Peyer's patch (tissue), 4 donors: ENCODE measurements at regions not wholly inside any gene's neighbourhood (a gene's known extent, or its start where the extent isn't known, plus 50 kb on each side); places are given as distances from the start of the nearest gene placed in this dataset.

Experiments
- DNase-seq, 3 donors: peaks; one replicate each; pipeline ENCODE4 v3.0.0-alpha.2; 2017 to 2019
- H3K27ac ChIP-seq, 4 donors: fragments of 200-600 bp; sonication (generic); one replicate each; pipeline ENCODE4 v1.5.1; 2016 to 2019
- H3K27me3 ChIP-seq, 2 donors: fragments of 200-600 bp; sonication (generic); one replicate each; pipeline ENCODE4 v1.5.1; 2019
- H3K36me3 ChIP-seq, 3 donors: fragments of 200-600 bp; sonication (generic); one replicate each; pipeline ENCODE4 v1.5.1; 2016 to 2019
- H3K4me1 ChIP-seq, 4 donors: fragments of 200-600 bp; sonication (generic); one replicate each; pipeline ENCODE4 v1.5.1; 2016 to 2019
- H3K4me3 ChIP-seq, 4 donors: fragments of 200-600 bp; sonication (generic); 1 replicate in 3 of 4; 2 replicates in 1 of 4; pipeline ENCODE4 v1.5.1; 2016 to 2019; ENCODE audit warnings: mild to moderate bottlenecking in 1 of 4
- H3K9me3 ChIP-seq, 4 donors: fragments of 200-600 bp; sonication (generic); one replicate each; pipeline ENCODE4 v1.5.1; 2016 to 2019; ENCODE audit warnings: mild to moderate bottlenecking in 1 of 4
- POLR2A ChIP-seq, 2 donors: fragments of 450-650 bp; IDR thresholded peaks; one replicate each; pipeline ENCODE4 v1.5.1; 2017; ENCODE audit warnings: antibody characterized with exemption in 2 of 2, mild to moderate bottlenecking in 2 of 2, moderate library complexity in 2 of 2
- TF ChIP-seq, protein P1 (sequence below), 6 experiments: fragments of 450-650 bp in 4 of 6; fragments of 200-600 bp in 2 of 6; sonication (generic) in 1 of 6; IDR thresholded peaks; one replicate each; pipeline ENCODE4 v1.5.1; 2017 to 2019; ENCODE audit warnings: antibody characterized with exemption in 6 of 6, mild to moderate bottlenecking in 3 of 6, moderate library complexity in 1 of 6

DNA sequence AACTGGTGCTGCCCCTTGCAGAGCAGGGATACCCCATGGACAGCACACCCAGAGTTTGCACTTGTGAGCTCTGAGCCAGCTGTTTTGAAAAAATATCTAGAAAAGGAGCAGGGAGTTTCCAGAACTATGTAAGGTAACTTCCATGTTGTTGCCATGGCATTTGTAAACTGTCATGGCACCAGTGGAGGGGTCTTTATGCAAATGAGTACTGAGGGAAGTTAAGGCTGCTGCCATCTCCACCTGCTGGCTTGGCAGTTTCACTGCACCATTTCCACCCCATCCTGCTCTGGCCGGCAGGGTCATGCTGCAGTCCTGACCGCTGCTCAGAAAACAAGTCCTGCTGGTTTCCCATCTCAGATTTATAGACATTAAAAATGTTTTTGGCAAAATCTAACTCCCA is 52.3 kb upstream of the SNTG2 start:
- H3K4me1 ChIP-seq: no peaks in the 10 kb centered on the region
- no peaks in the 10 kb centered on the region for H3K9me3 ChIP-seq
- DNase-seq: no peak

DNA sequence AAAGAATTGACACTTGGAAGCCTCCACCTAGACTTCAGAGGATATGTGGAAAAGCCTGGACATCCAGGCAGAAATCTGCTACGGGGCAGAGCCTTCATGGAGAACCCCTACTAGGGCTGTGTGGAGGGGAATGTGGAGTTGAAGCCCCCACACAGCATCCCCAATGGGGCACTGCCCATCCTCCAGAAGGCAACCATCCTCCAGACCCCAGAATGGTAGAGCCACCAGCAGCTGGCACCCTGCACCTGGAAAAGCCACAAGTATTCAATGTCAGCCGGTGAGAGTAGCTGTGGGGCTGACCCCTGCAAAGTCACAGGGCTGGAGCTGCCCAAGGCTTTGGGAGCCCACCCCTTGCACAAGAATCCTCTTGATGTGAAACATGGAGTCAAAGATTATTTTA is 53.6 kb upstream of the SNTG2 start:
- DNase-seq: no peak
- no peaks in the 10 kb centered on the region for H3K36me3 ChIP-seq
- H3K27me3 ChIP-seq: no peaks in the 10 kb centered on the region
- H3K4me3 ChIP-seq: no peak overlapping the region
- no peak overlapping the region for H3K27ac ChIP-seq
- no peaks in the 10 kb centered on the region for H3K9me3 ChIP-seq
- TF ChIP-seq POLR2A (IDR thresholded peaks at IDR 0.05): no peak
- TF ChIP-seq, protein P1, sequence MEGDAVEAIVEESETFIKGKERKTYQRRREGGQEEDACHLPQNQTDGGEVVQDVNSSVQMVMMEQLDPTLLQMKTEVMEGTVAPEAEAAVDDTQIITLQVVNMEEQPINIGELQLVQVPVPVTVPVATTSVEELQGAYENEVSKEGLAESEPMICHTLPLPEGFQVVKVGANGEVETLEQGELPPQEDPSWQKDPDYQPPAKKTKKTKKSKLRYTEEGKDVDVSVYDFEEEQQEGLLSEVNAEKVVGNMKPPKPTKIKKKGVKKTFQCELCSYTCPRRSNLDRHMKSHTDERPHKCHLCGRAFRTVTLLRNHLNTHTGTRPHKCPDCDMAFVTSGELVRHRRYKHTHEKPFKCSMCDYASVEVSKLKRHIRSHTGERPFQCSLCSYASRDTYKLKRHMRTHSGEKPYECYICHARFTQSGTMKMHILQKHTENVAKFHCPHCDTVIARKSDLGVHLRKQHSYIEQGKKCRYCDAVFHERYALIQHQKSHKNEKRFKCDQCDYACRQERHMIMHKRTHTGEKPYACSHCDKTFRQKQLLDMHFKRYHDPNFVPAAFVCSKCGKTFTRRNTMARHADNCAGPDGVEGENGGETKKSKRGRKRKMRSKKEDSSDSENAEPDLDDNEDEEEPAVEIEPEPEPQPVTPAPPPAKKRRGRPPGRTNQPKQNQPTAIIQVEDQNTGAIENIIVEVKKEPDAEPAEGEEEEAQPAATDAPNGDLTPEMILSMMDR (IDR thresholded peaks at IDR 0.05): no peak
- H3K4me1 ChIP-seq: no peaks in the 10 kb centered on the region

More for the DNA sequence above, 52.3 kb upstream of the SNTG2 start:
- H3K27me3 ChIP-seq: no peaks in the 10 kb centered on the region
- TF ChIP-seq, protein P1 (IDR thresholded peaks at IDR 0.05): no peak
- TF ChIP-seq POLR2A (IDR thresholded peaks at IDR 0.05): no peak
- no peak overlapping the region for H3K4me3 ChIP-seq
- no peaks in the 10 kb centered on the region for H3K36me3 ChIP-seq
- no peak overlapping the region for H3K27ac ChIP-seq

DNA sequence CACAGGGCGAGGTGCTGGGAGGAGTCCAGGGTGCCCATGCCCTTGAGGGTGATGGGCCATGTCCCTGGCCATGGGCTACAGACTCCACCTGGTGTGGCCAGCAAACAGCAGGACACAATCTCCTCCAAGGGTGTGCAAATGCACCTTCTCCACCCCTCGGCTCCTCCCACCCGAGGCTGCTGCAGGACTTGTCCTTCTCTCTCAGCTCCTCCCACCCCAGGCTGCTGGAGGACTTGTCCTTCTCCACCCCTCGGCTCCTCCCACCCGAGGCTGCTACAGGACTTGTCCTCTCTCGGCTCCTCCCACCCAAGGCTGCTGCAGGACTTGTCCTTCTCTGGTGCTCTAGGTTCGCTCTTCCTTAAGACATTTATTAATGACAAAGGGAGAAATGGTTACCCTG is 57.3 kb upstream of the SNTG2 start:
- no peaks in the 10 kb centered on the region for H3K4me1 ChIP-seq
- H3K27ac ChIP-seq: no peak overlapping the region
- H3K36me3 ChIP-seq: no peaks in the 10 kb centered on the region
- no peaks in the 10 kb centered on the region for H3K9me3 ChIP-seq
- TF ChIP-seq, protein P1 (IDR thresholded peaks at IDR 0.05): no peak
- TF ChIP-seq POLR2A (IDR thresholded peaks at IDR 0.05): no peak
- H3K4me3 ChIP-seq: no peak overlapping the region
- no peaks in the 10 kb centered on the region for H3K27me3 ChIP-seq
- no peak for DNase-seq

DNA sequence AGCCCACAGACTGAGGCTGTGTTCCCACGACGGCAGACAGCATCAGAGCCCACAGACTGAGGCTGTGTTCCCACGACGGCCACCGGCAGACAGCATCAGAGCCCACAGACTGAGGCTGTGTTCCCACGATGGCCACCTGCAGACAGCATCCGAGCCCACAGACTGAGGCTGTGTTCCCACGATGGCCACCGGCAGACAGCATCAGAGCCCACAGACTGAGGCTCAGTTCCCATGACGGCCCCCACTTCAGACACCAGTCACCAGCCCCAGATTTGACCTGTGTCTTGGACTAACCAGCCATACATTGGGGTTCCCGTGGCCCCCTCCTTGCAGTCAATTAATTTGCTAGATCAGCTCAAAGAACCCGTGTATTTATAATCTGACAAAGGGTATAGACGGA is 57.8 kb upstream of the SNTG2 start:
- no peak overlapping the region for H3K27ac ChIP-seq
- H3K4me1 ChIP-seq: no peaks in the 10 kb centered on the region
- no peaks in the 10 kb centered on the region for H3K9me3 ChIP-seq
- DNase-seq: no peak
- TF ChIP-seq, protein P1 (IDR thresholded peaks at IDR 0.05): no peak
- no peak for TF ChIP-seq POLR2A (IDR thresholded peaks at IDR 0.05)
- H3K4me3 ChIP-seq: no peak overlapping the region
- no peaks in the 10 kb centered on the region for H3K36me3 ChIP-seq
- no peaks in the 10 kb centered on the region for H3K27me3 ChIP-seq

DNA sequence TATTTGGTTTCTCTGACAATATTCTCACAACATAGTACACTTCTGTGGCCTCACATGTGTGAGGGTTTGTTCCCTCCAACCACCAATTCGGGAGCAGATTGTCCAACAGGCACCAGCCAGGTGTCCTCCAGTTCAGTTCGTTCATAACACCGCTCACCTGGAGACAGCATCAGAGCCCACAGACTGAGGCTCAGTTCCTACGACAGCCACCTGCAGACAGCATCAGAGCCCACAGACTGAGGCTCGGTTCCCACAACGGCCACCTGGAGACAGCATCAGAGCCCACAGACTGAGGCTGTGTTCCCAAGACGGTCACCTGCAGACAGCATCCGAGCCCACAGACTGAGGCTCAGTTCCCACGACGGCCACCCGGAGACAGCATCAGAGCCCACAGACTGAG is 58.2 kb upstream of the SNTG2 start:
- TF ChIP-seq, protein P1 (IDR thresholded peaks at IDR 0.05): no peak
- TF ChIP-seq POLR2A (IDR thresholded peaks at IDR 0.05): no peak
- Histone ChIP-seq H3K9me3 (no peaks in the 10 kb centered on the region), H3K4me3 (no peak overlapping the region), H3K27ac (no peak overlapping the region), H3K36me3 (no peaks in the 10 kb centered on the region), H3K27me3 (no peaks in the 10 kb centered on the region), H3K4me1 (no peaks in the 10 kb centered on the region)
- DNase-seq: no peak

DNA sequence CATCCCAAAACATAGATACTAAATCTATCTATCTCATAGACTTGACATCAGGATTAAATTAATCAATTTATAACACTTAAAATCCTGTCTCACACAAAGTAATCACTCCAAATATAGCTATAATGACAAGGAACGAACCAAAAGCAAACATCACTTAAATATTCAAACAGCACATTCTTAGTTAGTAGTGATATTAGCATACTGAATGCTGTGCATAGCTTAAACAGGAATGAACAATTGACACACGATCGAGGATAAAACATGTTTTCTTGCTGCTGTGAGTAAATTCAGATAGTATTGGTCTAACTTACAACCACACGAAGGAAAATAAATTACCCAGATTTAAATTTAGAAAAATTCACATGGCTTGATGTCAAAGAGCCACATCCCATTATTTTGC is 58.9 kb upstream of the SNTG2 start:
- no peak for DNase-seq

More for the DNA sequence above, 58.9 kb upstream of the SNTG2 start:
- H3K4me3 ChIP-seq: no peak overlapping the region
- no peak for TF ChIP-seq POLR2A (IDR thresholded peaks at IDR 0.05)
- TF ChIP-seq, protein P1 (IDR thresholded peaks at IDR 0.05): no peak
- no peaks in the 10 kb centered on the region for H3K9me3 ChIP-seq
- no peaks in the 10 kb centered on the region for H3K4me1 ChIP-seq
- no peak overlapping the region for H3K27ac ChIP-seq
- no peaks in the 10 kb centered on the region for H3K27me3 ChIP-seq
- H3K36me3 ChIP-seq: no peaks in the 10 kb centered on the region
